Gastroesophageal sphincter (tissue), 4 donors: ENCODE measurements at regions not wholly inside any gene's neighbourhood (a gene's known extent, or its start where the extent isn't known, plus 50 kb on each side); places are given as distances from the start of the nearest gene placed in this dataset.

ENCODE experiments used
- ATAC-seq: fragments of 150-250 bp; one replicate; pipeline ENCODE4 v1.9.1; 2016; ENCODE audit warnings: mild to moderate bottlenecking, moderate library complexity
- H3K27ac ChIP-seq, 4 donors: fragments of 200-600 bp; sonication (generic) in 3 of 4; 1 replicate in 3 of 4; 2 replicates in 1 of 4; pipeline ENCODE4 v1.5.1; 2016 to 2019
- H3K27me3 ChIP-seq: fragments of 200-600 bp; sonication (generic); one replicate; pipeline ENCODE4 v1.5.1; 2019
- H3K36me3 ChIP-seq, 2 donors: fragments of 200-600 bp; sonication (generic); one replicate each; pipeline ENCODE4 v1.5.1; 2019; ENCODE audit warnings: control low read depth in 1 of 2
- H3K4me1 ChIP-seq, 3 donors: fragments of 200-600 bp; sonication (generic); 1 replicate in 2 of 3; 2 replicates in 1 of 3; pipeline ENCODE4 v1.5.1; 2016 to 2019; ENCODE audit warnings: control low read depth in 2 of 3
- H3K4me3 ChIP-seq, 2 donors: fragments of 200-600 bp; sonication (generic); one replicate each; pipeline ENCODE4 v1.5.1; 2019; ENCODE audit warnings: mild to moderate bottlenecking in 1 of 2, moderate library complexity in 1 of 2
- H3K9me3 ChIP-seq, 3 donors: fragments of 200-600 bp; sonication (generic); one replicate each; pipeline ENCODE4 v1.5.1; 2017 to 2019; ENCODE audit warnings: control low read depth in 2 of 3
- EP300 ChIP-seq: sonication (generic); formaldehyde crosslinking; IDR thresholded peaks from one replicate; pipeline ENCODE4 v1.6.1; 2017; ENCODE audit warnings: antibody characterized with exemption, mild to moderate bottlenecking
- POLR2A ChIP-seq, 2 donors: fragments of 450-650 bp; IDR thresholded peaks; one replicate each; pipeline ENCODE4 v1.6.1; 2017; ENCODE audit warnings: antibody characterized with exemption in 2 of 2, mild to moderate bottlenecking in 2 of 2, moderate library complexity in 1 of 2
- POLR2AphosphoS5 ChIP-seq: sonication (generic); formaldehyde crosslinking; IDR thresholded peaks from one replicate; pipeline ENCODE4 v1.6.1; 2017; ENCODE audit warnings: antibody characterized with exemption
- WGBS, 2 donors: methylation state at CpG; one replicate each; pipeline ENCODE4 v1.1.5; 2018; ENCODE audit warnings: low coverage in 1 of 2; 5-methylcytosine and 5-hydroxymethylcytosine counted together
- TF ChIP-seq, protein P1 (sequence below), 4 experiments: fragments of 200-600 bp in 2 of 4; fragments of 450-650 bp in 2 of 4; sonication (generic) in 1 of 4; IDR thresholded peaks; one replicate each; pipeline ENCODE4 v1.5.1; 2017 to 2019; ENCODE audit warnings: antibody characterized with exemption in 4 of 4, mild to moderate bottlenecking in 2 of 4, moderate library complexity in 2 of 4

GRCh38 chr3:76083992-76084391 lies 298.6 kb upstream of the ZNF717 start:
- 64 to 71% methylated on average over 2 to 3 of the region's 3 CpGs for WGBS, 2 donors
- no peaks in the 10 kb centered on the region for H3K4me1 ChIP-seq
- no peak overlapping the region for H3K27ac ChIP-seq
- ATAC-seq, result no peak
- no peaks in the 10 kb centered on the region for H3K27me3 ChIP-seq
- H3K9me3 ChIP-seq, result peaks cover 0 to 5% (median 0%) of the 10 kb centered on the region in 3 donors
- H3K36me3 ChIP-seq, result no peaks in the 10 kb centered on the region
- H3K4me3 ChIP-seq, result no peak overlapping the region
- TF ChIP-seq POLR2A (IDR thresholded peaks at IDR 0.05), result no peak
- TF ChIP-seq POLR2AphosphoS5, result no peak
- TF ChIP-seq, protein P1, sequence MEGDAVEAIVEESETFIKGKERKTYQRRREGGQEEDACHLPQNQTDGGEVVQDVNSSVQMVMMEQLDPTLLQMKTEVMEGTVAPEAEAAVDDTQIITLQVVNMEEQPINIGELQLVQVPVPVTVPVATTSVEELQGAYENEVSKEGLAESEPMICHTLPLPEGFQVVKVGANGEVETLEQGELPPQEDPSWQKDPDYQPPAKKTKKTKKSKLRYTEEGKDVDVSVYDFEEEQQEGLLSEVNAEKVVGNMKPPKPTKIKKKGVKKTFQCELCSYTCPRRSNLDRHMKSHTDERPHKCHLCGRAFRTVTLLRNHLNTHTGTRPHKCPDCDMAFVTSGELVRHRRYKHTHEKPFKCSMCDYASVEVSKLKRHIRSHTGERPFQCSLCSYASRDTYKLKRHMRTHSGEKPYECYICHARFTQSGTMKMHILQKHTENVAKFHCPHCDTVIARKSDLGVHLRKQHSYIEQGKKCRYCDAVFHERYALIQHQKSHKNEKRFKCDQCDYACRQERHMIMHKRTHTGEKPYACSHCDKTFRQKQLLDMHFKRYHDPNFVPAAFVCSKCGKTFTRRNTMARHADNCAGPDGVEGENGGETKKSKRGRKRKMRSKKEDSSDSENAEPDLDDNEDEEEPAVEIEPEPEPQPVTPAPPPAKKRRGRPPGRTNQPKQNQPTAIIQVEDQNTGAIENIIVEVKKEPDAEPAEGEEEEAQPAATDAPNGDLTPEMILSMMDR (IDR thresholded peaks at IDR 0.05), result no peak
- TF ChIP-seq EP300, result no peak

GRCh38 chr3:76096036-76096435 lies 310.7 kb upstream of the ZNF717 start:
- Histone ChIP-seq H3K36me3 (no peaks in the 10 kb centered on the region), H3K9me3 (no peaks in the 10 kb centered on the region), H3K27me3 (no peaks in the 10 kb centered on the region), H3K27ac (no peak overlapping the region), H3K4me3 (no peak overlapping the region), H3K4me1 (no peaks in the 10 kb centered on the region)
- WGBS, 2 donors, result 54 to 56% methylated on average over 3 of the region's 3 CpGs
- ATAC-seq, result no peak
- TF ChIP-seq POLR2A (IDR thresholded peaks at IDR 0.05) (no peak), EP300 (no peak), POLR2AphosphoS5 (no peak)
- TF ChIP-seq, protein P1 (IDR thresholded peaks at IDR 0.05), result no peak

GRCh38 chr3:76096836-76097588 lies 311.7 kb upstream of the ZNF717 start:
- TF ChIP-seq EP300 (no peak), POLR2A (IDR thresholded peaks at IDR 0.05) (no peak), POLR2AphosphoS5 (no peak)
- TF ChIP-seq, protein P1 (IDR thresholded peaks at IDR 0.05), result no peak
- Histone ChIP-seq H3K36me3 (no peaks in the 10 kb centered on the region), H3K4me1 (no peaks in the 10 kb centered on the region), H3K27me3 (no peaks in the 10 kb centered on the region), H3K9me3 (no peaks in the 10 kb centered on the region), H3K4me3 (no peak overlapping the region), H3K27ac (no peak overlapping the region)
- no peak for ATAC-seq
- 56 to 68% methylated on average over 4 to 5 of the region's 7 CpGs for WGBS, 2 donors

- Histone ChIP-seq H3K4me3 (no peak overlapping the region), H3K27me3 (no peaks in the 10 kb centered on the region), H3K4me1 (no peaks in the 10 kb centered on the region), H3K36me3 (no peaks in the 10 kb centered on the region), H3K27ac (no peak overlapping the region), H3K9me3 (no peaks in the 10 kb centered on the region)
- 53 to 70% methylated on average over 3 of the region's 3 CpGs for WGBS, 2 donors
- TF ChIP-seq POLR2A (IDR thresholded peaks at IDR 0.05) (no peak), POLR2AphosphoS5 (no peak), EP300 (no peak)
- TF ChIP-seq, protein P1 (IDR thresholded peaks at IDR 0.05), result no peak
- ATAC-seq, result no peak
Measured at GRCh38 chr3:76097589-76097969, 312.2 kb upstream of the ZNF717 start.

DNA sequence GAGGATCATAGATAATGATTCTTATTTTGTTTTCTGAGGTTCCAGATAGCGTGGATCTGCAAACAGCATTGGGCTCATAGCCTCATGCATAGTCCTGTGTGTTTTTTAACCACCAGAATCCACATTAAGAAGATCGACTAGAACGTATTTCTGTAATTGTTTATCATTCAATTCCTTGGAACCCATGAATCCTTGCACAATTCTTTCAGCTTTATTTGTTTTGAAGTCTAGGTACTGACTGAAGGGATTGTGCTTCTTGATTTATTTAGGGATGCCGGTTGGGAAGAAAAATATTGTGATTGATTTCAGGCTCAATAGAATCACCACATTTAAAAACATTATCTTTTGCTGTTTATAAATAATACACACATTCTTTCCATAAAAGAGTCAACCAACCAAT lies 314.6 kb upstream of the ZNF717 start:
- ATAC-seq, result no peak
- Histone ChIP-seq H3K4me1 (no peaks in the 10 kb centered on the region), H3K9me3 (no peaks in the 10 kb centered on the region), H3K27me3 (no peaks in the 10 kb centered on the region), H3K36me3 (no peaks in the 10 kb centered on the region), H3K27ac (no peak overlapping the region), H3K4me3 (no peak overlapping the region)
- 72 to 75% methylated on average over 4 of the region's 4 CpGs for WGBS, 2 donors
- TF ChIP-seq POLR2A (IDR thresholded peaks at IDR 0.05), result no peak
- TF ChIP-seq, protein P1 (IDR thresholded peaks at IDR 0.05), result no peak
- no peak for TF ChIP-seq EP300
- no peak for TF ChIP-seq POLR2AphosphoS5
